Urinary bladder (tissue), 3 donors: ENCODE measurements at regions not wholly inside any gene's neighbourhood (a gene's known extent, or its start where the extent isn't known, plus 50 kb on each side); places are given as distances from the start of the nearest gene placed in this dataset.

ENCODE experiments used
- DNase-seq: peaks from one replicate; pipeline ENCODE4 v3.0.0-alpha.2; 2015; ENCODE audit errors: extremely low spot score
- H3K27ac ChIP-seq: one replicate; pipeline ENCODE4 v1.5.1; 2013; ENCODE audit warnings: low read depth, mild to moderate bottlenecking, moderate library complexity
- H3K36me3 ChIP-seq: one replicate; pipeline ENCODE4 v1.6.1; 2013; ENCODE audit warnings: mild to moderate bottlenecking, moderate library complexity; ENCODE audit not compliant: insufficient read depth
- H3K4me1 ChIP-seq: one replicate; pipeline ENCODE4 v1.6.1; 2013; ENCODE audit warnings: mild to moderate bottlenecking, moderate library complexity; ENCODE audit not compliant: insufficient read depth
- H3K4me3 ChIP-seq: one replicate; pipeline ENCODE4 v1.5.1; 2013; ENCODE audit warnings: low read depth, low read length
- WGBS: extraction: QIAGEN DNeasy Blood & Tissue Kit; methylation state at CpG from one replicate; pipeline ENCODE4 v1.1.7; 2013; 5-methylcytosine and 5-hydroxymethylcytosine counted together
- donor health status: healthy with polysubstance abuse.
- donor health status: healthy.

DNA sequence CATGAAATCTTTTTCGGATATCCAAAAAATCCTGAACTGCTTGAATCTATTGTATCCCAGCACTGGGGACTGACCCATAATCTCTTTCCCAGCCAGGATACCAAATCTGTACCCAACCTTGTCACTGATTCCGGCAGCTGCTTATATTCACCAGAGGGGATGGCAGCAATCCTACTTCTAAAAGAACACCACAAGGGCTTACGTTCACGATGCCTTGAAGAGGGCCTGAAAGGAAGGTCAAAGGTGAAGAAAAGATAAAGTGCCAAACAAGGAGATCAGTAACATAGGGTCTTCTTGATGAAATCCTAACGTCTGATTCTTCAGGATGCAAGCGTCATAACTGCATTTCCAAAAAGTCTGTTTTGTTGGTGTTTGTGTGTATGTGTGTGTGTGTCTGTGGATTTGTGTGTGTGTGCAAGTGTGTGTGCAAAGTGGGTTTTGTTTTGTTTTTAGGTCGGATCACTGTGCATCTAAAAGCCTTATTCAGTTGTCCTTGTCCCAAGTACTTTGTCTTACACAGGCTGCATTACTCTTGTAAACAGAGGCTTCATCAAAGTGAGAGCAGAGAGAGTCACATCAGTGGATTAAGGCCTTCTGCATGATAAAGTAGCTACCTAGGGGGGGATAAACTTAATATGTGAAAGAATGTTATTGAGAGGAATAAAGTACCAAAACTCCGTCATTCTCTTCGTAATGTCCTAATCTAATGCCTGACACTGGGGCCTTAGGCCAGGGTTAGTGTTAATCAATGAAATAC lies 179.3 kb downstream of the BARHL2 start:
- no peak for DNase-seq
- Histone ChIP-seq H3K27ac (no peak overlapping the region), H3K4me1 (no peaks in the 10 kb centered on the region), H3K36me3 (no peaks in the 10 kb centered on the region), H3K4me3 (no peak overlapping the region)
- 53% methylated on average over 9 of the region's 9 CpGs for WGBS

DNA sequence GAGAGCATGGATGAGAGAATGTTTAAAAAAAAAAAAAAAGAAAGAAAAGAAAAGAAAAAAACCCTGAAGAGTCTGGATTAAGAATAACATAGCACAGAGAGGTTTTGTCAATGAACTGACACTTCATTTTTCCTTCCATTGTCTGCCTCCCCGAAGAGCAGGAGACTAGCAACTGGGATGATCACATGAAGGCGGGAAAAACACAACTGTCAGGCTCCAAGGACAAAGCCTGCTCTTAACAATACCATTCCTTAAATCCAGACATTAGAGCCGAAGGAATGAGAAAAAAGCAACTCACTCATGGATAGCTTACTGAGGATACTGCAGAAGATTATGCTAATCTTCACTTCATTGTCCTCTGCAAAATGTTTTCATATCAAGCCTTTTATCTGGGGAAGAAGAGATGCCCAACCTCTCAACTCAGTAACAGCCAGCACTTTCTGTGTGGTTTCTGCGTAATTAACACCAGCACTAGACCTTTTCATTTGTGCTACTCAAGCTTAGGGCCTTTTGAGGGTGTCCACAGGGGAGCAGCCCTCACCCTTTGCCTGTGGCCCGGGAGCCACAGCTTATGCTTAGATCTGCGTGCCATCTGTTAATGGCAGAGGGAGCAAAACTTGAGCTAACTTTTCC lies 182.3 kb downstream of the BARHL2 start:
- no peaks in the 10 kb centered on the region for H3K4me1 ChIP-seq
- H3K36me3 ChIP-seq = no peaks in the 10 kb centered on the region
- no peak overlapping the region for H3K4me3 ChIP-seq
- 41% methylated on average over 6 of the region's 6 CpGs for WGBS
- H3K27ac ChIP-seq = no peak overlapping the region
- no peak for DNase-seq

DNA sequence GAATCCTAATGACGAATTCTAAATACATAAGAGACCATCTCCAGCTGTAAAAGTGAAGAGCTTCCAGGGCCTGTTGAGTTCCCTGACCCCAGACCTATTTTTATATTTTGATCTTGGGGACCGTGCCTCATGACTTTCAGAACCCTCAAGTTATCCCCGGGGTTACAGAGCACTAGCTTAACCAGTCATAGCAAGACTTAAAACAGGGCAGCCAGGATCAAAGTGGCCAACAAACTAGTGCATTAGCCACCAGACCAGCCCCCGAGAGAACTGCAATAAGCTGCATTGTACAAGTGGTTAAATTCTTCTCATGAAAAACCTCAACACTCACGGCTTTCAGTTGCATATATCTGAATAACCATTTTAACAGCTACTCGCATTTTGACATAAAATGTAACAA lies 183.0 kb downstream of the BARHL2 start:
- Histone ChIP-seq H3K4me1 (no peaks in the 10 kb centered on the region), H3K4me3 (no peak overlapping the region), H3K27ac (no peak overlapping the region), H3K36me3 (no peaks in the 10 kb centered on the region)
- 69% methylated on average over 6 of the region's 6 CpGs for WGBS
- no peak for DNase-seq

DNA sequence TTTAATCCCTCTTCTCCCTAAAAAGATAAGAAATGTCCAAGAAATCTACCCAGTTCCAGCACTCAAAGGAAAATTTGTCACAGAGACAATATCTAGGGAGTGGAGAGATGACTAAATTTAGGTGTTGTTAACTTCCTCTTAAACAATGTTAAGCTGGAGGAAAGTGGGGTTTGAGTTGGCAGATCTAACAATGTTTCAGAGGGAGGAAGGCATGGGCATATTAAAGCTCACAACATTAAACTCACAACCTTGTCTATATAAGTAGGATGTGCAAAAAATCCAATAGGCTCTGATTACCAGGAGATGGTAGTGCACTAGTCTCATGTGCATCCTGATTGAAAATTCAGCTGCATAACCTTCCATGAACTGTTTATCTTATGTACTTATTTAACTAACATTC lies 190.1 kb downstream of the BARHL2 start:
- H3K4me1 ChIP-seq = no peaks in the 10 kb centered on the region
- DNase-seq = no peak
- no peak overlapping the region for H3K4me3 ChIP-seq
- H3K27ac ChIP-seq = no peak overlapping the region
- H3K36me3 ChIP-seq = no peaks in the 10 kb centered on the region

DNA sequence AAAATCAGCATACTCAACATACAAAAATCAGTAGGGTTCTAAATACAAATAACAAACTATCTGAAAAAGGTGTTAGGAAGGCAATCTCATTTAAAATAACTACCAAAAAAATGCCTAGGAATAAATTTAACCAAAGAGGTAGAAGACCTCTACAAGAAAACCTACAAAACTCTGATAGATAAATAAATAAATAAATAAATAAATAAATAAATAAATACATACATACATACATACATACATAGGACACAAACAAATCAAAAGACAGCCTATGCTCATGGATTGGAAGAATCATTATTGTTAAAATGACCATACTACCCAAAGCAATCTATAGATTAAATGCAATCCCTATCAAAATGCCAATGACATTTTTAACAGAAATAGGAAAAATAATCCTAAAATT lies 194.7 kb downstream of the BARHL2 start:
- no peak overlapping the region for H3K27ac ChIP-seq
- DNase-seq = no peak

DNA sequence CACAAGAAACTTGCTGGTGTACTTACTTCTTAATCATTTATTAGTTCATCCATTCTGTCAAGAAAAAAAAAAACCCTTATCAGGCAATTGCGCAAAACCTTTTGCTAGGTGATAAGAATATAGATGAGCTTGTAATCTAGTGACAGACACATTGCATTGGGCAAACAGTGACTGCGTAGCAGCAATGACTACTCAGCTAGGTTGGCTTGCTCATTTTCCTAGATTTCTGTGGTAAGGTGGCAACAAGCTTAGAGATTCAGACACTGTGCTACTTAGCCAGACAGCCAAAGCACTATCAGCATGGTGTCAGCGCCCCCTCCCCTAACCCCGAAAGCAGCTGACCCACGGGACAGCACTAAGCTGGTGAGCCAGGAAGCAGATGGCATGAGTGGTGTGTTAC lies 203.1 kb downstream of the BARHL2 start:
- WGBS = 82% methylated on average over 5 of the region's 5 CpGs
- Histone ChIP-seq H3K4me3 (no peak overlapping the region), H3K27ac (no peak overlapping the region), H3K36me3 (no peaks in the 10 kb centered on the region), H3K4me1 (no peaks in the 10 kb centered on the region)
- no peak for DNase-seq

More for the DNA sequence above, 194.7 kb downstream of the BARHL2 start:
- Histone ChIP-seq H3K36me3 (no peaks in the 10 kb centered on the region), H3K4me3 (no peak overlapping the region), H3K4me1 (no peaks in the 10 kb centered on the region)

DNA sequence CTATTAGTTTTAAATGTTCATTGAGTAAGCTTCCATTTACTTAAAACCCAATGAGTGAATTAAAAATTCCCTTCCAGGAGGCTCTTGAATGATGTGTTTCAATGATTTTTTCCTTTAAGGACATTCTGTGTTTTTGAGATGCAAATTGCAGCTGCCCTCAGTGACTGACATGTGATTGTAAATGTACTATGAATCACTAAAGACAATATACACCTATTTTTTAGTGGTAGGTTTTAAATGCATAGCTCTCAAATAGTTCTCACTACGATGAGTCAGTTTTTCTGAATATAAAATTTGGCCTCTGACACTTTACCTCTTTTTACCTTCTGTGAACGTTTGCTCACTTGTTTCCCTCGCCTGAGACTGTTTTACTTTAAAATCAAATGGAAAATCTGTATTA lies 204.7 kb downstream of the BARHL2 start:
- H3K4me1 ChIP-seq = no peaks in the 10 kb centered on the region
- H3K27ac ChIP-seq = no peak overlapping the region
- H3K36me3 ChIP-seq = no peaks in the 10 kb centered on the region
- no peak for DNase-seq
- H3K4me3 ChIP-seq = no peak overlapping the region
- 58% methylated on average over 3 of the region's 3 CpGs for WGBS

DNA sequence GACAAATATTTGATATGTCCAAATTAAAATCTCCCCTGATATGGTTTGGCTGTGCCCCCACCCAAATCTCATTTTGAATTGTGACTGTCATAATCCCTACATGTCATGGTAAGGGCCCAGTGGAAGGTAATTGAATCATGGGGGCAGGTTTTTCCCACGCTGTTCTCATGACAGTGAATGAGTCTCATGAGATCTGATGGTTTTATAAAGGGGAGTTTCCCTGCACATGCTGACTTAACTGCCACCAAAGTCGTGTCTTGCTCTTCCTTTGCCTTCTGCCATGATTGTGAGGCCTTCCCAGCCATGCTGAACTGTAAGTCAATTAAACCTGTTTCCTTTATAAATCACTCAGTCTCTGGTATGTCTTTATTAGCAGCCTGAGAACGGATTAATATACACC lies 207.0 kb downstream of the BARHL2 start:
- no peak overlapping the region for H3K27ac ChIP-seq
- WGBS = 48% methylated on average over 3 of the region's 3 CpGs
- H3K4me3 ChIP-seq = no peak overlapping the region
- H3K4me1 ChIP-seq = no peaks in the 10 kb centered on the region
- H3K36me3 ChIP-seq = no peaks in the 10 kb centered on the region
- DNase-seq = no peak

DNA sequence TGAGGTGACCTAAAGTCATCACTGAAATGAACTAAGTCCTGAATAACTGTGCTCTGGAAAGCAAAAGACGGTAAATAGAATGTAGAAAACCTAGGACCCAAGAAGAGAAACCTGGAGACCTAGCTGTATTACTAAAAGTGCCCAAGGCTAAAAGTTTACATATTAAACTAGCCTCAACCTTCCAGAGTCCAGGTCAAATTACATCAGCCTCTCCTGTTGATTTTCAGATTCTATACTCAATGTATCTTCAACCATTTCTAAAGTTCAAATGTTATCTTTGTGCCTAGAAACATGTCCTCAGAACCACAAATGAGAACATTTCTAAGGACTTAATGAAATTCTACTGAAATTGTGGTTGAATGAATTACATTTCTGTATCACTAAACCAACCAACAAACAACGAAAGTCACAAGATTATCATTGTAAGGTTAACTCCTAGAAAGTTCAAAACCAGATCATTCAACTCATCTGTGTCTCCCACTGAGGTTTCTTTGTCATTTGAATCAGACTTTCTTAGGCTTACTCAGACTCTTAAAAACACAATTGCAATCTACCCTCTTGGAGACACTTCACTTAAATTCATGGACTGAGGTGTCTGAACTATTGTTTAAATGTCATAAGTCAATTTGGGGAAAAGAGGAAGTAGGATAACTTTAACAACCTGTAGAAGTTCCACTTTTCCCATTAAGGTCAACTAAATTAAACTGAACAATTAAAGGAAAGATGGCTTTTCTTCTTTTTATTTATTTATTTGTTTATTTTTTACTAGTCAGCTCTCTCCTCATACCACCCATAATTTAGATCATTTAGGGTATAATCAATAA lies 207.7 kb downstream of the BARHL2 start:
- Histone ChIP-seq H3K27ac (no peak overlapping the region), H3K4me3 (no peak overlapping the region), H3K4me1 (no peaks in the 10 kb centered on the region), H3K36me3 (no peaks in the 10 kb centered on the region)
- no peak for DNase-seq
- WGBS = 76% methylated on average over 2 of the region's 2 CpGs

DNA sequence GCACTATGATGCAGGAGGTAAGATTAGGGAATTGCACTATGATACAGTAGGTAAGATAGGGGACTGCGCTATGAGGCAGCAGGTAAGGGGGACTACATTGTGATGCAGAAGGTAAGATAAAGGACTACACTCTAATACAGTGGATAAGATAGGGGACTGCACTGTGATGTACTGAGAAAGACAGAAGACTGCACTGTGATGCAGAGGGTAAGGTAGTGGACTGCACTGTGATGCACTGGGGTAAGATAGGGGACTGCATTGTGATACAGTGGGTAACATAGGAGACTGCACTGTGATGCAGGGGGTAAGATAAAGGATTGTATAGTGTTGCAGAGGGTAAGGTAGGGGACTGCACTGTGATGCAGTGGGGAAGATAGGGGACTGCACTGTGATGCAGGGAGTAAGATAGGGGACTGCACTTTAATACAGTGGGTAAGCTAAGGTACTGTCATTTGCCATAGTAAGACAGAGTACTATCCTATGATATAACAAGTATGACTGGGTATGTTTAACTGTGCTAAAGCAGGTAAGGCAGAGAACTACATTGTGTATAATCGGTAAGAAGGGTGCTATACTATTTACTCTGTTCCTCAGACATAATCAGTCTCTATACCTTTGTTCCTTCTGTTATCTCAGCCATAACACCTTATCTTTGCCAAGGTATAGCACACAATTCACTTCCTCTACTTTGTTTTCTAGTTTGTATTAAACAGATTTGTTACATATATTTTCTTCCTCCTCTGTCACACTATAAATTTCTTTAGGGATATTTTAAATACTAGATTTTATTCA lies 208.5 kb downstream of the BARHL2 start:
- DNase-seq = no peak
- WGBS = 65% methylated on average over 2 of the region's 2 CpGs
- Histone ChIP-seq H3K27ac (no peak overlapping the region), H3K4me3 (no peak overlapping the region), H3K4me1 (no peaks in the 10 kb centered on the region), H3K36me3 (no peaks in the 10 kb centered on the region)

DNA sequence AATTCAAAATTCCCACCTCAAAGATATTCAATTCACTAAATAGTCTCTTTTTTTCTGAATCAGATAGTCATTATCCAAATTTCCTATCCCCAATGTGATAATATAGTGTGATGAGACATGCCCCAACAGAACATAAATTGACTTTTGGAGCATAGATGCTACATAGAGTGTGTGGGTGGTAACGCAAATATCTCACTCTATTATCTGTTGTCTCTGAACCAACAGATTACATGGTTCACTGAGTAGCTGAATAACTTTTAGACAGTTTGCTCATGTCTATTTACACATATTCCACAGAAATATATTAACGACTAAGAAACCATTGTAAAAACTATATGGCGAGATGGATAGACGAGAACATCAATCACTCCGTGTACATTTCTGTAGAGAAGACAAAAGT lies 209.9 kb downstream of the BARHL2 start:
- no peaks in the 10 kb centered on the region for H3K4me1 ChIP-seq
- H3K36me3 ChIP-seq = no peaks in the 10 kb centered on the region
- DNase-seq = no peak
- no peak overlapping the region for H3K4me3 ChIP-seq
- H3K27ac ChIP-seq = no peak overlapping the region
- WGBS = 85% methylated on average over 5 of the region's 5 CpGs

DNA sequence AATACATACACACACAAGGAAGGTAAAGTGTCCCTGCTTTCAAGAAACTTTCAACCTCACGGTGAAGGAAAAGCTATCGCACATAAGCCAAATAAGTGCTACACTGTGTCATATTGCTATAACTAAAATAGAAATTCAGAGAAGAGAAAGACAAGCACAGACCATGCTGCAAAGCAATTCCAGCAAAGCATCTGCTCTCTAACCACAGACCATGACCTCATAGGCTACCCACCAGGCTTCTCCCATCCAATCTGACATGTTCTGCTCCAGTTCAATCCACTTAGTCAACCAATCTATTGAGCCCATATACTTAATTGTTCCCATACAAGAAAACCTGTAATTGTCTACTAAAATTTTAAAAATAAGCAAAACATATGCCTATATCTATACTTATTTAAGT lies 211.3 kb downstream of the BARHL2 start:
- H3K36me3 ChIP-seq = no peaks in the 10 kb centered on the region
- no peak for DNase-seq
- H3K4me1 ChIP-seq = no peaks in the 10 kb centered on the region
- H3K27ac ChIP-seq = no peak overlapping the region
- WGBS = 95% methylated on average over 2 of the region's 2 CpGs
- no peak overlapping the region for H3K4me3 ChIP-seq

DNA sequence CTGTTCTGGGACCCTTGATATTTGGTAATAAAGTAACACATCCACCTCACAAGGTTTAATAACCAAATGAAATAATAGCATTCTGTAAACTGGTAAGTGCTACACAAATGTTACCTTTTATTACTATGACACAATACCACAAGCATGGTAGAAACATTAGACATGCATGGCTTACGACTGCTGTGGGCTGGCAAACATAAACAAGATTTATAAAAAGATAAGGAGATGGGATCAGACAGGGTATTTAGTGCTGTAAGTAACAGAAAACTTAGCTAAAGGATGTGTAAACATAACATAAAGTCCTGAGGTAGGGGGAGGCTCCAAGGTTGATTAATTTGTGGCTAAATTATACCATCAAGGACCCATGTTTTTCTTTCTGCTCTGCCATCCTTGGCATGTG lies 212.6 kb downstream of the BARHL2 start:
- DNase-seq = no peak
- WGBS = 21% methylated on average over 1 of the region's 1 CpG
- no peaks in the 10 kb centered on the region for H3K36me3 ChIP-seq
- no peaks in the 10 kb centered on the region for H3K4me1 ChIP-seq
- no peak overlapping the region for H3K27ac ChIP-seq
- no peak overlapping the region for H3K4me3 ChIP-seq
